Astrocyte (in vitro differentiated cells and primary cell): ENCODE measurements at regions not wholly inside any gene's neighbourhood (a gene's known extent, or its start where the extent isn't known, plus 50 kb on each side); places are given as distances from the start of the nearest gene placed in this dataset.

ENCODE experiments used
- EZH2 ChIP-seq: IDR thresholded peaks from 2 replicates; pipeline ENCODE4 v1.6.1; 2012; ENCODE audit warnings: mild to moderate bottlenecking, low read length, inconsistent platforms; ENCODE audit not compliant: insufficient read depth
- TF ChIP-seq, protein P1 (sequence below): IDR thresholded peaks from 2 replicates; pipeline ENCODE4 v1.5.1; 2011; ENCODE audit warnings: low read depth, mild to moderate bottlenecking, inconsistent platforms, low read length, moderate library complexity; ENCODE audit not compliant: insufficient read depth

DNA sequence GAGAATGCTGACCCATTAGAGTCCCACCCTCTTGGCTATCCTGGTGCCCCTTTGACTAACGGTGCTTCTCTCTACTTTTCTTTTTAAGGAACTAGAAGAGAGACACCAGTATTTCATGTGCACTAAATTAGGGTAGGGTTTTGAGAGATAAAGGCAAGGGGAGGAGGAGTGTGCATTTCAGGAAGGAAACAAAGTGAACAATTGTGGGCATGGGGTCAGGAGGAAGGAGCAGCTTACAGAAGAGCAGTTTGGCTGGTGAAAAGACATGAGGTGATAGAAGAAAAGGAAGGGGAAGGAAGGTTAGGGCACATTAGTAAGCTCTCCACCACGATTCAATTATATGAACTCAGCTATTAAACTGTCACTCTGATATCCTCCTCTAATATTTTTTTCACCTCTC is 105.8 kb upstream of the CTAGE1 start:
- TF ChIP-seq, protein P1, sequence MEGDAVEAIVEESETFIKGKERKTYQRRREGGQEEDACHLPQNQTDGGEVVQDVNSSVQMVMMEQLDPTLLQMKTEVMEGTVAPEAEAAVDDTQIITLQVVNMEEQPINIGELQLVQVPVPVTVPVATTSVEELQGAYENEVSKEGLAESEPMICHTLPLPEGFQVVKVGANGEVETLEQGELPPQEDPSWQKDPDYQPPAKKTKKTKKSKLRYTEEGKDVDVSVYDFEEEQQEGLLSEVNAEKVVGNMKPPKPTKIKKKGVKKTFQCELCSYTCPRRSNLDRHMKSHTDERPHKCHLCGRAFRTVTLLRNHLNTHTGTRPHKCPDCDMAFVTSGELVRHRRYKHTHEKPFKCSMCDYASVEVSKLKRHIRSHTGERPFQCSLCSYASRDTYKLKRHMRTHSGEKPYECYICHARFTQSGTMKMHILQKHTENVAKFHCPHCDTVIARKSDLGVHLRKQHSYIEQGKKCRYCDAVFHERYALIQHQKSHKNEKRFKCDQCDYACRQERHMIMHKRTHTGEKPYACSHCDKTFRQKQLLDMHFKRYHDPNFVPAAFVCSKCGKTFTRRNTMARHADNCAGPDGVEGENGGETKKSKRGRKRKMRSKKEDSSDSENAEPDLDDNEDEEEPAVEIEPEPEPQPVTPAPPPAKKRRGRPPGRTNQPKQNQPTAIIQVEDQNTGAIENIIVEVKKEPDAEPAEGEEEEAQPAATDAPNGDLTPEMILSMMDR = no peak
- no peak for TF ChIP-seq EZH2
